HG02759 (cell line): ENCODE measurements at regions not wholly inside any gene's neighbourhood (a gene's known extent, or its start where the extent isn't known, plus 50 kb on each side); places are given as distances from the start of the nearest gene placed in this dataset.
"Not testable (repeated sequence)": the region's sequence is repeated elsewhere in the genome, so short reads cannot be mapped to it uniquely, and the experiment has no call there.

ENCODE experiments used
- ATAC-seq: cut with Tn5 transposase; IDR thresholded peaks from one replicate; pipeline ENCODE4 v1.9.1; 2021; ENCODE audit warnings: mild to moderate bottlenecking, moderate library complexity; ENCODE audit not compliant: unreplicated experiment

- ATAC-seq = not testable (repeated sequence)
These were observed 210.5 kb downstream of the BANP start for GRCh38 chr16:88161623-88162275.

- ATAC-seq = not testable (repeated sequence)
These were observed 211.5 kb downstream of the BANP start for GRCh38 chr16:88162778-88163177.

GRCh38 chr16:88164196-88165039 lies 213.2 kb downstream of the BANP start:
- not testable (repeated sequence) for ATAC-seq

- not testable (repeated sequence) for ATAC-seq
These were observed 213.9 kb downstream of the BANP start for GRCh38 chr16:88165040-88165544.

GRCh38 chr16:88165683-88166082 lies 214.4 kb downstream of the BANP start:
- ATAC-seq = not testable (repeated sequence)

GRCh38 chr16:88166209-88166773 lies 215.1 kb downstream of the BANP start:
- not testable (repeated sequence) for ATAC-seq

GRCh38 chr16:88167798-88168556 lies 214.8 kb upstream of the ZNF469 start:
- not testable (repeated sequence) for ATAC-seq

GRCh38 chr16:88168557-88168949 lies 214.2 kb upstream of the ZNF469 start:
- not testable (repeated sequence) for ATAC-seq

GRCh38 chr16:88169136-88169830 lies 213.5 kb upstream of the ZNF469 start:
- not testable (repeated sequence) for ATAC-seq

GRCh38 chr16:88169831-88170165 lies 213.0 kb upstream of the ZNF469 start:
- not testable (repeated sequence) for ATAC-seq

GRCh38 chr16:88170528-88170991 lies 212.2 kb upstream of the ZNF469 start:
- ATAC-seq = no peak

GRCh38 chr16:88171126-88171525 lies 211.6 kb upstream of the ZNF469 start:
- ATAC-seq = not testable (repeated sequence)

GRCh38 chr16:88176184-88176583 lies 206.6 kb upstream of the ZNF469 start:
- not testable (repeated sequence) for ATAC-seq

- ATAC-seq = not testable (repeated sequence)
These were observed 206.1 kb upstream of the ZNF469 start for GRCh38 chr16:88176591-88177180.

GRCh38 chr16:88178251-88178650 lies 204.5 kb upstream of the ZNF469 start:
- not testable (repeated sequence) for ATAC-seq

- ATAC-seq = not testable (repeated sequence)
These were observed 203.9 kb upstream of the ZNF469 start for GRCh38 chr16:88178896-88179295.

GRCh38 chr16:88182967-88183881 lies 199.5 kb upstream of the ZNF469 start:
- not testable (repeated sequence) for ATAC-seq

- ATAC-seq = not testable (repeated sequence)
These were observed 198.7 kb upstream of the ZNF469 start for GRCh38 chr16:88184053-88184452.
